Activated CD8-positive, alpha-beta memory T cell treated with anti-CD3 and anti-CD28 coated beads for 36 hours (primary cell): ENCODE measurements at regions not wholly inside any gene's neighbourhood (a gene's known extent, or its start where the extent isn't known, plus 50 kb on each side); places are given as distances from the start of the nearest gene placed in this dataset.

ENCODE experiments used
- CTCF ChIA-PET: fragments of 350-600 bp; sonication (Branson Sonifier 250); formaldehyde crosslinking; loops from one replicate; lab custom pipeline; 2021; ENCODE audit warnings: antibody characterized with exemption; lab: Charles Lee
- POLR2A ChIA-PET: fragments of 350-600 bp; sonication (Branson Sonifier 250); formaldehyde crosslinking; loops from one replicate; lab custom pipeline; 2021; ENCODE audit warnings: antibody characterized with exemption; lab: Charles Lee

DNA sequence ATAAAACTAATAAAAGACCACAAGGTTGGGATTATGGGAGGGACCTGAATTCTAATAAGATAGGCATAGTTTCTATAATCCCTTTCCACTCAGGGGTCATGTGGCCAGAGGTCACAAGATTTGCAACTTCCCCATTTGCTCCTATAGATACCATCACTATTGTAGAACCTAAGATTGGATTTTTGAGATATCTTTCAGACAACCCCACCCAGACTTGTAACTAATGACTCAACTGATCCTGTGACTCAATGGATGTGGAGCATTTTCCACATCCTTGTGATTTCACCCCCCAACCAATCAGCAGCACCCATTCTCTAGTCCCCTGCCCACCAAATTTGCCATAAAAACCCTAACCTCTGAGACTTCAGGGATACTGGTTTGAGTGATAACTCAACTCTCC is 51.9 kb upstream of the PIK3AP1 start:
- ChIA-PET CTCF (interaction anchor here (0.6 kb wide), 1 partner anchor 9 kb away, joined by 3 read pairs; no protein-coding TSS in a partner anchor), POLR2A (no interaction called here)

DNA sequence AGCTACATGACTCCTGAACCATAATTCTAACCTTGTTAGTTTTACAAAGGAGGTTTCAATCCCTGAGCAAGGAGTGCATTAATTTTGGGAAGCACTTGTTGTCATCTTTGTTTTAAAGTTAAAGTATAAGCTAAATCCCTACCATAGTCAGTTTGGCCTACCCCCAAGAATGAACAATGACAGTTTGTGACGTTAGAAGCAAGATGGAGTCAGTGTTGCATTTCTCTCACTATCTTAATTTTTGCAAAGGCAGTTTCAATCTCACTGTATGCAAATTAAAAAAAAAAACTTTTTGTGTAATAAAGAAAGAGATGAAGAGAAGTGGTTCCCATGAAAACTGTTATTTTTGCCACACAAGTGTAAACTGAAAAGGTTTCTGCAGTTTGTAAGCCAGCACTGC is 50.7 kb upstream of the PIK3AP1 start:
- ChIA-PET POLR2A (interaction anchor here (0.7 kb wide), 1 partner anchor 113 kb away, joined by 4 read pairs; no protein-coding TSS in a partner anchor), CTCF (no interaction called here)
